ENCODE measurements at regions not wholly inside any gene's neighbourhood (a gene's known extent, or its start where the extent isn't known, plus 50 kb on each side); places are given as distances from the start of the nearest gene placed in this dataset.

DNA sequence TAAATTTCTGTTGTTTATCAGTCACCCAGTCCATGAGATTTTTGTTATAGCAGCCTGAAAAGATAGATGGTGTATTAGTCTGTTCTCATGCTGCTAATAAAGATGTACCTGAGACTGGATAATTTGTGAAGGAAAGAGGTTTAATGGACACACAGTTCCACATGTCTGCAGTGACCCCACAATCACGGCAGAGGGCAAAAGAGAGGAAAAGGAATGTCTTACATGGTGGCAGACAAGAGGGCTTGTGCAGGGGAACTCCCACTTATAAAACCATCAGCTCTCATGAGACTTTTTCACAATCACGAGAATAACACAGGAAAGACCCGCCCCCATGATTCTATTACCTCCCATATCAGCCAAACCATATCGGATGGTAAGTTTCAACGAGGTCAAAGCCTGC, 309.2 kb downstream of the LIG4 start:
- DNase-seq, result no peak

DNA sequence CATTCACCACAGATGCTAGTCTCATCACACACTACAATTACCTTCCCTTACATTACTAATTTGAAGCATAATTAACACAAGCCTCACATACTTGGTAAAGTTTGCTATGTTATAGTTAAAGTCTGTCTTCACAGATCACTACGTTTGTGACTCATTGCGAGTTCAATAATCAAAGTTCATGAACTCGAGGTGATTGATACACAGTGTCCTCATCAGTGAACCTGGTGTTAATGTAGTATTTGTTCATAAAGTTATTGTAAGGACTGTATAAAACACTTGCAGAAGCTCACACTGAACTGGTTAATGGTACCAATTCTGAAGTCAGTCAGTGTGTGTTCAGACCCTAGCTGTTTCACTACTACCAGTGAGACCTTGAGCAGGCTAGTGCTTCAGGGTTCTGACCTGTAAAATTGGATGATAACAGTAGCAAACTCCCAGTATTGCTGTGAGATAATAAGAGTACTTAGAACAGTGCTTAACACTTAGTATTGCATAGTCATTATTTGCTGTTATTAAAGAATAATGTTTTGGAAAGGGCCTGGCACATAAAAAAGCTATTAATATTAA, 313.3 kb downstream of the LIG4 start:
- DNase-seq, result no peak

GRCh38 chr13:107901230-107901629, 314.1 kb downstream of the LIG4 start:
- DNase-seq, result no peak

- no peak for DNase-seq
These were observed 314.6 kb downstream of the LIG4 start for GRCh38 chr13:107900775-107901174.

GRCh38 chr13:107886118-107886517, 329.2 kb downstream of the LIG4 start:
- no peak for DNase-seq

DNA sequence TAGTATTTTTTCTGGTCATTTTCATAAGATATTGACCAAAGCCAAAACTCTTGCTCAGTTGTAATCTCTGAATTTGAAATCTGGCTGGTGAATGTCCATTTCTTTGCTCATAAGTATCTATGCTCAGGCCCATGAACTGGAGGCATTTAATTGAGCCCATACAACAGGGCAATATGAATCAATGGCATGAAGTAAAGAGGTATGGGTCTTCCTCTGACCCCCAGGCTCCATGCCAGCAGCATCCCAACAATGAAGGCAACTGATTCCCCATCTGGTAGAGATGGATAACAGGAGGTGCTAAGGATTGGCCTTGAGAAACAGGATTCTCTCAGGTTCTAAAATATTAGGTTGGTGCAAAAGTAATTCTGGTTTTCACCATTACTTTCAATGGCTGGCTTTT, 330.8 kb downstream of the LIG4 start:
- DNase-seq, result no peak

DNA sequence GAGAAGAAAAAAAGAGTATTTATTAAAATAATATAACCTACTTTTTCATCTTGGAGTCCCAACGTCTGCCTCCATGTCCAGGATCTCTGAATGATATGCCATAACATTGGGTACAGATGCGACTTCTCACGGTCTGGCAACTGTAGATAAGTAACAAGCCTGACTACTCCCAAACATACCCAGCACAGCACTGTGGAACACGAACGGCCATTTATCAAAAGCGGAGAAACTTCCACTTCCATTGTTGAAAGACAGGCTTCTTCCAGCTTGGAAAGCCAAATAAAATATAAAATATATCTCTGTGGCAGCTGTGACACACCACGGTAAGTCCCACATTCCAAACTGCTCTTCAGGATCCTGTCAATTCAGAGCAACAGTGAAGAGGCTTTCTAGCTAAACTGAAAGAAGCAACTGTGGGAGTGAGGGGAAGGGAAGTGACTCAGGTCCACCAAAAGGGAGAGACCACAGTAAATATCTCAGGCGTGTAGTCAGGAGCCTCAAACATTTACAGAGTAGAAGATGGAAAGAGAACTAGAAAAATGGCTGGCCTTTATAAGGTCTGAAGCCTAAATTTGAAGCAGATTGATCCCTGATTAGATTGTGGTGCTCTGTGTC, 331.7 kb downstream of the LIG4 start:
- DNase-seq, result no peak

- DNase-seq, result no peak
These were observed 332.4 kb downstream of the LIG4 start for GRCh38 chr13:107882708-107883560.

- no peak for DNase-seq
These were observed 334.0 kb downstream of the LIG4 start for GRCh38 chr13:107881362-107881761.

DNA sequence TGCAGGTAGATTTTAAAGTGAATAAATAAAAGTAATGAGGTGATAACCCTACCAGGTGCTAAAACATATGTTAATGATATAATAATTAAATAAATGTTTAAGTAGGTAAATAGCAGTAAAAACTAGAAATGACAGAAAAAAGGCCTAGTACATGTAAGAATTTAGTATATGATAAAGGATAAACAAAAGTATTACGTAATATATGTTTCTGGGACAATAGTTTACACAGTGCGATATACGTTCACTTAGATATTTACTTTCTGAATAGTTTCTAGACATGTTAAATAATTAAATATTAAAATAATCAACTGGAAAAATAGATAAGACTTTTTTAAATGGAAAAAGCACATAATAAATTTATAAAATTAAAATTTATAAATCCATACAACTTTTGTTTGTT, 340.9 kb downstream of the LIG4 start:
- DNase-seq, result no peak

DNA sequence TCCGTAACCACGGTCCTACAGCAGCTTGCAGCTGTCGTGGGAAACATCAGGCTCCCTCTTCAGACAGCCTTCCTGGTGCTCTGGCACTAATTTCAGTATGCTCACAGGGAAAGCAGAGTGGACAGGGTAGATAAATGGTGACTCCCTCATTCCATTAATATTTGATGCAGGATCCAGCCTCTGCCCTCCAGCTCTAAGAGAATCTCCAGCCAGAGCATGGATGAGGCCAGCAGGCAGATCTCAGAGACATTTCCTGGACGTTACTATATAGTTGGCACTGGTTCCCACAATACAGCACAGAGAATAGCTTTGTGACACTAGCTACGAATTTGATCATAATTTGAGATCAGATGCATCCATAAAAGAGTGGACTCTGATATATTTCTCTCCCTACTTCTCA, 341.4 kb downstream of the LIG4 start:
- DNase-seq, result no peak

- no peak for DNase-seq
These were observed 344.9 kb downstream of the LIG4 start for GRCh38 chr13:107870400-107870799.

GRCh38 chr13:107867701-107868661, 347.4 kb downstream of the LIG4 start:
- no peak for DNase-seq

GRCh38 chr13:107866941-107867623, 348.3 kb downstream of the LIG4 start:
- DNase-seq, result no peak

DNA sequence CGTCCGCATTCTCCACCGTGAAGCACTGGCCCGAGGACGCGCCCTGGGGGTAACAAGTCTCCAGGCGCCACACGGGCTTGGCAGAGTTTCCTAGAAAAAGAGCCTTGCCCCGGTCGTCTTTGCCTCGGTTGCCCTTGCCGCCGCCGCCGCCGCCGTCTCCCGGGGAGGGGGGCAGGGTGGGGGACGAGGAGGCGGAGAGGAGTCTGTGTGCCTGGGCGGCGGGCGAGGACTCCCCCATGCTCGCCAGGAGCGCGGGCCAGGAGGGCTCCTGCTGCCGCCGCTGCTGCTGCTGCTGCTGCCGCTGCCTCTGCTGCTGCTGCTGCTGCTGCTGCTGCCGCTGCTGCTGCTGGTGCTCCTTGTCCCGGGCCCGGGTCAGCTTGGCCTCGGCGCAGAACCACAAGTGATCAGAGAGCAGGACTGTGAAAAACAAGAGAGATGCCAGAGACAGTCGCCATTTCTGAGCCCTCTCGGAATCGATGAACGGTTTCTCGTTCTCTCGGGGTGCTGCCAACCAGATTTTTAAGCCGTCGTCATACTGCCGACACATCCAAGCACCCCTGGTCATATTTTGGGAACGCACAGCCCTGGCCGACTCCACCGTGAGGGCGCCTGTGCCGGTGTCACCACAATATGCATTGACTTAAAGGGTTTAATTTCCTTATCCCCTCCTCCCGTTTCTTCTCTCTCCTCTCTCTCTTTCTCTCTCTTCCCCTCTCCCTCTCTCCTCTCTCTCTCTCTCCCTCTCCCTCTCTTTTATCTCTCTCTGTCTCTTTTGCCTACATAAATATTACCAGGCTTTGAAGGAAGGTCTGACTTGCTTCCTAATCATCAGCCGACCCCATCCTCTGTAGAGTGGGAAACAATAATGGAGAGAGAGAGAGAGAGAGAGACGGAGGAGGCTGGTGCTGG, 349.1 kb downstream of the LIG4 start:
- no peak for DNase-seq

DNA sequence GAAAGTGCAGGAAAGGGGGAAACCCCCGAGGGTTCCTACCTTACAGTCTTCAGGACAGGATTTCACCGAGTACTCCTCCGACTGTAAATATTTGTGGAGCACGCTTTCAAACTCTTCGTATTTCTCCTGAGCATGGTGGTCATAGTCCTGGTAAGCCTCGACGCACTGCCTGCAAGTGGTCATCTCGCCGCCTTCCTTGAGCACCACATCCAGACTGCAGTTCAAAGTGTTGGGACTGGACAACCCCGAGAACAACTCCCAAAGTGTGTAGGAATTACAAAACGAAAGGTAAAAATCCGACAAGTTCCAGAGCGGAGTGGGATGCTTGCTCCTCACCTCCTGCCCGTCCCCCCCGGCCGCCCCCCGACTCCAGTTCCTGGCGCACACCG, 349.7 kb downstream of the LIG4 start:
- no peak for DNase-seq

- no peak for DNase-seq
These were observed 350.1 kb downstream of the LIG4 start for GRCh38 chr13:107865318-107865575.

DNA sequence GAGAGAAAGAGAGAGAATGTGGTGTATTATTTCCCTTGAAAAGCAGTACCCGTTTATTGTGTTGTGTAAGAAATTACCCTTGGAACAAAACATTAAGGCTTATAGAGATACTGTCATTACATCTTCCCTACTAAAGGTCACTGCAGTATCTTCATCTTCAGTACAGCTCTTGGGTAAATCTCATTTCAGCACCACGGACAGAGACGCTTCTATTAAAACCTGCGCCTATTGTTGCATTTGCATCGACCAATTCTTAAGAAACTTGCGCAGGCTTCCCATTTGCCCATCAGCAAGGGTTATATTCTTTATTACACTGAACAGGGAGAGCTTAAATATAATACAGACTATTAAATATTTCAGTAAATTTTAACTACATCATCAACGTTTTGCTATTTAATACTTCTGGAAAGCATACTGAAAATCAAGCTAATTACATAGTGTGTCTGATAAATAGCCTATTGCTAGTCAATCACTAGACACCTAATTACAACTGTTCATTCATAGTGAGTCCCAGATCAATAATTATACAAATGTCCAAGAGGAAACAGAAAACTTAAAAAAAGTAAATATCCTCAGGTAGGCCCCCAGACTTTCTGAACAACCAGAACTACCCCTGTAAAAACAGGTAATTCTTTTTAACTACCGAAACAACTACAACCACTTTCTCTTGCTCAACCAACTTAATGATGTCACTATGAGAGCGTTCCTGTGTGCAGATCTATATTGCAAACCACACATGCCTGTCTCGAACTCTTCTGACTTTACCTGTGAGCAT, 350.6 kb downstream of the LIG4 start:
- no peak for DNase-seq

DNA sequence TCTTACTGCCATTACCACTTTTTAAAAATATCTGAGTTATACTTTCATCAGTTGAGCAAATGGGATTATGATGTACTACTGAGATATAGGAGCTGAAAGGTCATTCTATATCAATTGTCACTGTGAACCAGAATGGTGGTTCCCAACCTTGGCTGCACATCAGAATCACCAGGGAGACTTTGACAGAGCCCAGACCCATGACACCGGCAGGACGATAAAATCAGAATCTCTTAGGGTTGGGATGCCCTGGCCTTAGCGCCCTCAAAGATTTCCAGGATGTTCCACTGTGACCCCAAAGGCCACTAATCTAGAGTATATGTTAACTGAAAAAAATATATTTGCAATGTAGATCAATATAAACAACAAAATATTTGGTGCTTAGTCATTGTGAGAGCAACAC, 355.1 kb downstream of the LIG4 start:
- DNase-seq, result no peak

DNA sequence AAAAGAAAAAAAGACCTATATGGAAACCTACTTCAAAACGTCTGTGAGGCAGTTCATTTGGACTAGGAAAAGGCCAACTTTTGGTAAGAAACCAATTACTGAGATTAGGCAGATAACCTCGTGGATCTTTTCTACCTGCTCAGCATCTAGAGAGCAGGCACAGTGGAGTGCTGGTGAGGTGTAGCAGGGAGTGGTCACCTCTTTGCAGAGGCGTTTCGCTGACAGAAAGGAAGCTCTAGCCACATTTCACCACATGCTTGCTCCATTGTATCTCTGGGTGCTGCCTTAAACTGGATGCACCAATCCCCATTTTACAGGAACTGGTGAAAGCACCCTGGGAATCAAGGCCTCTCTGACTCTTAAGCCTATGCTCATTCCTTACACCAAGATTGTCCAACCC, 360.5 kb downstream of the LIG4 start:
- DNase-seq, result no peak

GRCh38 chr13:107852072-107852471, 363.3 kb downstream of the LIG4 start:
- DNase-seq, result no peak

All from stimulated activated CD4-positive, alpha-beta T cell treated with anti-CD3 and anti-CD28 coated beads, Interleukin-4, amount 100 ng/mL, for 1 hour (primary cell).